ENCODE measurements at regions not wholly inside any gene's neighbourhood (a gene's known extent, or its start where the extent isn't known, plus 50 kb on each side); places are given as distances from the start of the nearest gene placed in this dataset.

GRCh38 chr1:166675213-166675612 lies 164.1 kb upstream of the POGK start:
- TF ChIP-seq CTCF (IDR thresholded peaks at IDR 0.05) (no peak), POLR2AphosphoS5 (IDR thresholded peaks at IDR 0.05) (no peak)
